ENCODE measurements at regions not wholly inside any gene's neighbourhood (a gene's known extent, or its start where the extent isn't known, plus 50 kb on each side); places are given as distances from the start of the nearest gene placed in this dataset.
"Not testable (repeated sequence)": the region's sequence is repeated elsewhere in the genome, so short reads cannot be mapped to it uniquely, and the experiment has no call there.

DNA sequence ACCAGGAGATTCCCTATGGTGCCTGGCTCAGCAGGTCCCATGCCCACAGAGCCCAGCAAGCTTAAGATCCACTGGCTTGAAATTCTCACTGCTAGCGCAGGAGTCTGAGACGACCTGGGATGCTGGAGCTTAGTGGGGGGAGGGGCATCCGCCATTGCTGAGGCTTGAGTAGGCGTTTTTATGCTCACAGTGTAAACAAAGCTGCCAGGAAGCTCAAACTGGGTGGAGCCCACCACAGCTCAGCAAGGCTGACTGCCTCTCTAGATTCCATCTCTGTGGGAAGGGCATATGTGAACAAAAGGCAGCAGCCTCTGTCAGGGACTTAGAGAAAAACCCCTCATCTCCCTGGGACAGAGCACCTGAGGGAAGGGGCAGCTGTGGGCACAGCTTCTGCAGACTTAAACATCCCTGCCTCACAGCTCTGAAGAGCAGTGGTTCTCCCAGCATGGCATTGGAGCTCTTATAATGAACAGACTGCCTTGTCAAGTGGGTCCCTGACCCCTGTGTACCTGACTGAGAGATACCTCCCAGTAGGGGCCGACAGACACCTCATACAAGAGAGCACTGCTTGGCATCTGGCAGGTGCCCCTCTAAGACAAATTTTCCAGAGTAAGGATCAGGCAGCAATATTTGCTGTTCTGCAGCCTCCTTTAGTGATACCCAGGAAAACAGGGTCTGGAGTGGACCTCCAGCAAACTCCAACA is 231.5 kb upstream of the SETMAR start:
- no peak for DNase-seq (ENCODE audit: low spot score)

DNA sequence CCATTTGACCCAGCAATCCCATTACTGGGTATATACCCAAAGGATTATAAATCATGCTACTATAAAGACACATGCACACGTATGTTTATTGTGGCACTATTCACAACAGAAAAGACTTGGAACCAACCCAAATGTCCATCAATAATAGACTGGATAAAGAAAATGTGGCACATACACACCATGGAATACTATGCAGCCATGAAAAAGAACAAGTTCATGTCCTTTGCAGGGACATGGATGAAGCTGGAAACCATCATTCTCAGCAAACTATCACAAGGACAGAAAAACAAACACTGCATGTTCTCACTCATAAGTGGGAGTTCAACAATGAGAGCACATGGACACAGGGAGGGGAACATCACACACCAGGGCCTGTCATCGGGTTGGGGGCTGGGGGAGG is 225.9 kb upstream of the SETMAR start:
- DNase-seq (ENCODE audit: low spot score): not testable (repeated sequence)

DNA sequence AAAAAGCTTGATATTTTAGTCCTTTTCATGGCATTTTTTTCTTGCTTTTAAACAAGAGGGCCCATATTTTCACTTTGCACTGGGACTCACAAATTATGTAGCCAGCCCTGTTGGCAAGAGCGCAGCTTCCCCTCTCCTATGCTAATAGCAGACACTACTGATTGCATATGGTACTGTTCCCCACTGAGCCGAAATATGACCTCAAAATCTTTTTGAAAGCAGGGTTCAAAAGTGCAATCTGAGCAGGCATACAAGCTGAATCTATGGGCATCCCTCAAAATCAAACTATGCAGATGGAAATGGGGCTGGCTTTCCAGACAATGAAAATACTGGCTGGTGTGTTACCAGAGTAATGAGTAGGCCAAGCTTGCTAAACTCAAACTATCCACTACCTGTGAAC is 225.2 kb upstream of the SETMAR start:
- no peak for DNase-seq (ENCODE audit: low spot score)

- DNase-seq (ENCODE audit: low spot score): no peak
Observed at GRCh38 chr3:4078903-4079302, 224.3 kb upstream of the SETMAR start.

DNA sequence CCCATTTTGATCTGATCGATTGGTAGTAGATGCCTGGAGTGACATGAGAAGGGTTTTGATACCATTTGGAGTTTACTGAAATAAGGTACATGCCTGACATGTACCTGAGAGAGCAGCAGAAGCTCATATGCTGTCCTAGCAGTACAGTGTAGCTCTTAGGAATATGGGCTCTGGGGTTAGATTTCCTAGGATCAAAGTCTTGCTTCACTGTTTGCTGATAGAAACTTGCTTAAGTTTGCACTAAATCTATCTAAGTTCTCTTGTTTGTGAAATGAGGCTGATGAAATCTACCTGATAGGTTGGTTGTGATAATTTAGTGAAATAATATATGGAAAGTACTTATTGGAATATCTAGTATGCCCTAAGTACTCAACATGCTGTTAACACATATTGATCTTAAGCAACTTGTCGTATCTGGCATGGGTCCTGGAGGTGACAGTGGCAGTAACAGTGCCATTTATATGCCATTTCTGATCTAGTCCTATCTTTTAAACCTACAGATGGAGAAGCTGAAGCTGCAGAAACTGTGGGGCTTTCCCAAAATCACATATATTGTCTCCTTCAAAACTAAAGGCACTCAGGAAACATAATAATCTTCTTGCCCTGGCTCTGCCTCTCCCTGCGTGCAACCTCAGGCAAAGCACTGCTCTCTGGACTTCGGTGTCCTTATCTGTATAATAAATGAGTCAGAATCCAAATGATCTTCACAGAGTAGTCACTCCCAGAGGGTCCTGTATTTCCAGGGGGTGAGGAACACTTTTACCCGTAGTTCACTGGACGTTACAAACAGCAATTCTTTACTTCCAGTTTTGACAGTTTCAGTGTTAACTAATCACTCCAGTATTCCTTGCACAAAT is 223.6 kb upstream of the SETMAR start:
- no peak for DNase-seq (ENCODE audit: low spot score)

GRCh38 chr3:4083225-4084015 is 219.7 kb upstream of the SETMAR start:
- no peak for DNase-seq (ENCODE audit: low spot score)

DNA sequence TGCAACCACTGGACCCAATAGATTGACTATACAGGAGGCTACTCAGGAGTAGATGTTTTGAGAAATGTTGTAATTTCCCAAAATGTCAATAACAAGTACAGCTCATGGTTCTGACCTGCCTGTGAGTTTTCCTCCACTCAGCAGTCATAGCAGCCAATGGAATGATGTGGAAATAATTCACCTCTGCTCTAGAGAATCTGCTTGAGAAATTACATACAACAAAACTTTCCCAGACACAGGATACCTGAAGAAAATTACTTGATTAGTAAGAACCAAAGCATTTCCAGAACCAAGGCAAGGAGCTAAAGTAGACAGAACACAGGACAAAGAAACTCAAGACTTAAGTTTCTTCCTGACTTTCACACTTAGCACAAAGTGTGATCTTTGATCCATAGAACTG is 218.9 kb upstream of the SETMAR start:
- DNase-seq (ENCODE audit: low spot score): no peak

GRCh38 chr3:4086662-4087061 is 216.5 kb upstream of the SETMAR start:
- DNase-seq (ENCODE audit: low spot score): not testable (repeated sequence)

DNA sequence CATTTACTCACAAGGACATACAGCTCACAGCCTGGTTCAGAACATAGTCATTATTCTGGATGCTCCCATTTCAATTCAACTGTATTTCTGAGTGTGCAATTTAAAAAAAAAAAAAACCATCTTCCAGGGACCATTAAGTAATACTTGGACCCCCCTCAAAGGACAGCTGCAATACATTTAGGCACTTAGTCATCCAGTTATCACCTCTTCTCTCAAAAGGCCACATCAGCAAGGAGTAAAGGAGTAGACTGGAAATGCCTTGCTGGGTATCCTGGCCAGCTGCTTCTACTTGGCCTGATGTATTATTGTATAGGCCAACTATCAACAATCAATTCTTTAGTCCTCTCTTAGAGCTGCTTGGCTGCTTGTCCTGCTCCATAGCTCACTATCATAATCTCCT is 211.4 kb upstream of the SETMAR start:
- DNase-seq (ENCODE audit: low spot score): no peak

DNA sequence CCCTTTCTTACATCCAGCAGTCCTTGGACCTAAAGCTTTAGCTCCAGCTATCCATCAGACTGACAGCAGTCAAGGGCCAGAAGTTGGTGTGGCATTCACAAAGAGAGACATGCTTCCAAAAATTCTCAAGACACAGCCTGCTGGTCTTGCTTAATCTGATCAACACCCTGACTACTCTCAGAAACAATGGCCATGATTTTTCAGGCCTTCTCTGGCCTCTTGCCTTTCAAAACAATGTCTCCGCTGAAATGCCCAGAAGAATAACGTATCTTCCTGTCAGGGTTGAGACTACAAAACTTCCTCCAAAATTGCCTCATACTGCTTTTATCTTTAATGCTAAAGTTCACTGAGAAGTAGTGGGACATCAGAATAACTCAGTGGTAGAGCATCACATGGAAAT is 205.4 kb upstream of the SETMAR start:
- no peak for DNase-seq (ENCODE audit: low spot score)

DNA sequence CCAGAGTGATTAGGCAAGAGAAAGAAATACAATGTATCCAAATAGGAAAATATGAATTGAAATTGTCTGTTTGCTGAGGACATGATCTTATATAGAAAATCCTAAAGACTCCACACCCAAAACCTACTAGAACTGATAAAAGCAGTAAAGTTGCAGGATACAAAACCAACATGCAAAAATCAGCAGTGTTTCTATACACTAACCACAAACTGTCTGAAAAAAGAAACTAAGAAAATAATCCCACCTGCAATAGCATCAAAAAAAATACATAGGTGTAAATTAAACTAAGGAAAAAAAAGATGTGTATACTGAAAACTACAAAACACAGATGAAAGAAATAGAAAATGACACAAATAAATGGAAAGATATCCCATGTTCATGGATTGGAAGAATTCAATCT is 203.6 kb upstream of the SETMAR start:
- DNase-seq (ENCODE audit: low spot score): no peak

DNA sequence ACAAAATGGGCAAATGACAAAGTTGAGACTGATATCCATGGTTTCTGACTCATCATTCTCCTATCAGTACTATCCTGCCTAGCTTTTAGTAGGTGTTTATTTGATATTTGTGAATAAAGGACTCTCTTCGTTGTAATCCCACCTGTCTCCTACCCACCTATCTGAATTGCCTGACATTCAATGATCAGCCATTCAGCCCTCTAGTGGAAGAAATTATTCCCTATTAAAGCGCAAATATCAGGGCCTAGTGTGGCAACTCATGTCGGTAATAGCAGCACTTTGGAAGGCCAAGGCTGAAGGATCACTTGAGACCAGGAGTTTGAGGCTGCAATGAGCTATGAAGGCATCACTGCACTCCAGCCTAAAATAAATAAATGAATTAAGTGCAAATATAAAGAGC is 195.7 kb upstream of the SETMAR start:
- no peak for DNase-seq (ENCODE audit: low spot score)

DNA sequence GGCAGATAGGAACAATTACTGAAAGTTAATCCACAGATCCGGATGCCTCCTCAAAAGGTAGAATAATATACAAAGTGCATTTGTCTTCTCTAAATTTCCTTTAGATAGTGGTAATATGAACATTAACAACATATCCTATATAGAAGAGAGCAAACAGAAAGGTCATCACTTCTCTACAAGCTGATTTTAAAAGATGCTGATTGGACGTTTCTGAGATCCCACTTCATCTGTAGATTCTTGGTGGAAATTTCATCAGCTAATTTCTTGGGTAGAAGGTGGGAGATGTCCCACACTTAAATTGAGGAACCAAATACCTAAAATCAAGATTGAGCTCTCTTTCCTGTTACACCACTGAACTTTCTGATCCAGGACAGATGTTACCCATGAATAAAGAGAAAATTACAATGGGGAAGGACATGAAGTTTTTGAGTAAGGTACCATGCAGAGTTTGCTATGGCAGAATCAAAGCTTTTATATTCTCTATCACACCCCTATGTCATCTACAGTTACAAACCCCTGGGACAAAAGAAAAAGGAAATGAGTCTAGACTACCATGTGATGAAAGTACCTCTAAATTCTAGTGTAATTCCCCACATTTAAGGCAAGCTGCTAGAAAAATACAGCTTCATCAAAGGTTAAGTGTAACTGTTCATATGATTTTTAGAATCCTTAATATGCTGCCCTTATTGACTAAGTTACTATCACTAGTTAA is 189.2 kb upstream of the SETMAR start:
- DNase-seq (ENCODE audit: low spot score): no peak

GRCh38 chr3:4119119-4119518 is 184.1 kb upstream of the SETMAR start:
- no peak for DNase-seq (ENCODE audit: low spot score)

DNA sequence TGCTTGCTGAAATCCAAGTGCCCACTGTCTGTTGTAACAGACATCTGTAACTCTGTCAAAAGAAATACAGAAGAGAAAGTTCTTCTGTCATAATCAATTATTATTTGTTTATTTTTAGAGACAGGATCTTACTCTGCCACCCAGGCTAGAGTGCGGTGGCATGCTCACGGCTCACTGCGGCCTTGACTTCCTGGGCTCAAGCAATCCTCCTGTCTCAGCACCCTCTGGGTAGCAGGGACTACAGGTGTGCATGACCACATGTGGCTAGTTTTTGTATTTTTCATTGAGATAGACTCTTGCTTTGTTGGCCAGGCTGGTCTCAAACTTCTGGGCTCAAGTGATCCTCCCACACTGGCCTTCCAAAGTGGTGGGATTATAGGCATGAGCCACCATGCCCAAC is 177.6 kb upstream of the SETMAR start:
- no peak for DNase-seq (ENCODE audit: low spot score)

GRCh38 chr3:4138150-4138785 is 164.9 kb upstream of the SETMAR start:
- DNase-seq (ENCODE audit: low spot score): no peak

- DNase-seq (ENCODE audit: low spot score): no peak
Observed at GRCh38 chr3:4138786-4139431, 164.3 kb upstream of the SETMAR start.

- no peak for DNase-seq (ENCODE audit: low spot score)
Observed at GRCh38 chr3:4139462-4140140, 163.6 kb upstream of the SETMAR start.

- DNase-seq (ENCODE audit: low spot score): no peak
Observed at GRCh38 chr3:4140921-4141320, 162.2 kb upstream of the SETMAR start.

- DNase-seq (ENCODE audit: low spot score): no peak
Observed at GRCh38 chr3:4147556-4148118, 155.5 kb upstream of the SETMAR start.
